ENCODE measurements at regions not wholly inside any gene's neighbourhood (a gene's known extent, or its start where the extent isn't known, plus 50 kb on each side); places are given as distances from the start of the nearest gene placed in this dataset.

- no peaks in the 10 kb centered on the region for H3K27me3 ChIP-seq (ENCODE audit: low read length)
- H3K36me3 ChIP-seq (ENCODE audit: insufficient read depth, low read length): no peaks in the 10 kb centered on the region
- H3K9me2 ChIP-seq (replicated peaks; ENCODE audit: insufficient read depth, low read length): no peaks in the 10 kb centered on the region
- H2AFZ ChIP-seq (ENCODE audit: low read length): no peak overlapping the region
- H3K4me1 ChIP-seq (ENCODE audit: low read length): no peaks in the 10 kb centered on the region
- no peak for DNase-seq
- no peak overlapping the region for H3K4me3 ChIP-seq (ENCODE audit: low read length)
- H3K9ac ChIP-seq (ENCODE audit: low read length): no peak overlapping the region
- H4K20me1 ChIP-seq (ENCODE audit: insufficient read depth, low read depth, low read length): no peaks in the 10 kb centered on the region
- no peaks in the 10 kb centered on the region for H3K79me2 ChIP-seq (ENCODE audit: low read length)
- no peak overlapping the region for H3K27ac ChIP-seq (ENCODE audit: low read length)
- H3K4me2 ChIP-seq (ENCODE audit: low read depth, low read length, poor library complexity, severe bottlenecking): no peak overlapping the region
- H3K9me3 ChIP-seq (ENCODE audit: low read length): peaks cover 19% of the 10 kb centered on the region
Observed at GRCh38 chr2:52512760-52513159, 1254.8 kb upstream of the CHAC2 start.

GRCh38 chr2:52510432-52510831, 1257.2 kb upstream of the CHAC2 start:
- peaks cover 19% of the 10 kb centered on the region for H3K9me3 ChIP-seq (ENCODE audit: low read length)
- H3K4me2 ChIP-seq (ENCODE audit: low read depth, low read length, poor library complexity, severe bottlenecking): no peak overlapping the region
- H3K79me2 ChIP-seq (ENCODE audit: low read length): no peaks in the 10 kb centered on the region
- no peaks in the 10 kb centered on the region for H3K36me3 ChIP-seq (ENCODE audit: insufficient read depth, low read length)
- H3K27ac ChIP-seq (ENCODE audit: low read length): no peak overlapping the region
- no peak overlapping the region for H3K9ac ChIP-seq (ENCODE audit: low read length)
- no peaks in the 10 kb centered on the region for H3K4me1 ChIP-seq (ENCODE audit: low read length)
- no peaks in the 10 kb centered on the region for H3K27me3 ChIP-seq (ENCODE audit: low read length)
- H3K9me2 ChIP-seq (replicated peaks; ENCODE audit: insufficient read depth, low read length): no peaks in the 10 kb centered on the region
- H4K20me1 ChIP-seq (ENCODE audit: insufficient read depth, low read depth, low read length): no peaks in the 10 kb centered on the region
- H2AFZ ChIP-seq (ENCODE audit: low read length): no peak overlapping the region
- no peak for DNase-seq
- no peak overlapping the region for H3K4me3 ChIP-seq (ENCODE audit: low read length)

- no peaks in the 10 kb centered on the region for H3K79me2 ChIP-seq (ENCODE audit: low read length)
- H3K4me3 ChIP-seq (ENCODE audit: low read length): no peak overlapping the region
- H3K9ac ChIP-seq (ENCODE audit: low read length): no peak overlapping the region
- no peaks in the 10 kb centered on the region for H3K4me1 ChIP-seq (ENCODE audit: low read length)
- H3K27me3 ChIP-seq (ENCODE audit: low read length): no peaks in the 10 kb centered on the region
- H3K4me2 ChIP-seq (ENCODE audit: low read depth, low read length, poor library complexity, severe bottlenecking): no peak overlapping the region
- H3K27ac ChIP-seq (ENCODE audit: low read length): no peak overlapping the region
- no peaks in the 10 kb centered on the region for H4K20me1 ChIP-seq (ENCODE audit: insufficient read depth, low read depth, low read length)
- no peaks in the 10 kb centered on the region; the same call in 1 of the 2 replicates for H3K9me3 ChIP-seq (ENCODE audit: low read length)
- no peaks in the 10 kb centered on the region for H3K9me2 ChIP-seq (replicated peaks; ENCODE audit: insufficient read depth, low read length)
- no peaks in the 10 kb centered on the region for H3K36me3 ChIP-seq (ENCODE audit: insufficient read depth, low read length)
- no peak for DNase-seq
- no peak overlapping the region for H2AFZ ChIP-seq (ENCODE audit: low read length)
Observed at GRCh38 chr2:52502476-52502860, 1265.1 kb upstream of the CHAC2 start.

- no peak overlapping the region for H3K4me3 ChIP-seq (ENCODE audit: low read length)
- H3K27me3 ChIP-seq (ENCODE audit: low read length): no peaks in the 10 kb centered on the region
- H3K79me2 ChIP-seq (ENCODE audit: low read length): no peaks in the 10 kb centered on the region
- DNase-seq: no peak
- no peaks in the 10 kb centered on the region for H4K20me1 ChIP-seq (ENCODE audit: insufficient read depth, low read depth, low read length)
- no peak overlapping the region for H3K9ac ChIP-seq (ENCODE audit: low read length)
- H3K27ac ChIP-seq (ENCODE audit: low read length): no peak overlapping the region
- no peak overlapping the region for H3K4me2 ChIP-seq (ENCODE audit: low read depth, low read length, poor library complexity, severe bottlenecking)
- H3K36me3 ChIP-seq (ENCODE audit: insufficient read depth, low read length): no peaks in the 10 kb centered on the region
- no peaks in the 10 kb centered on the region for H3K9me2 ChIP-seq (replicated peaks; ENCODE audit: insufficient read depth, low read length)
- H2AFZ ChIP-seq (ENCODE audit: low read length): no peak overlapping the region
- H3K4me1 ChIP-seq (ENCODE audit: low read length): no peaks in the 10 kb centered on the region
- H3K9me3 ChIP-seq (ENCODE audit: low read length): no peaks in the 10 kb centered on the region; the same call in 1 of the 2 replicates
Observed at GRCh38 chr2:52501715-52502475, 1265.7 kb upstream of the CHAC2 start.

GRCh38 chr2:52500561-52500960, 1267.0 kb upstream of the CHAC2 start:
- DNase-seq: no peak
- no peaks in the 10 kb centered on the region for H4K20me1 ChIP-seq (ENCODE audit: insufficient read depth, low read depth, low read length)

GRCh38 chr2:52498077-52498750, 1269.4 kb upstream of the CHAC2 start:
- Histone ChIP-seq H3K79me2 (ENCODE audit: low read length) (no peaks in the 10 kb centered on the region), H3K4me2 (ENCODE audit: low read depth, low read length, poor library complexity, severe bottlenecking) (no peak overlapping the region), H3K27me3 (ENCODE audit: low read length) (no peaks in the 10 kb centered on the region), H3K36me3 (ENCODE audit: insufficient read depth, low read length) (no peaks in the 10 kb centered on the region), H3K4me3 (ENCODE audit: low read length) (no peak overlapping the region), H4K20me1 (ENCODE audit: insufficient read depth, low read depth, low read length) (no peaks in the 10 kb centered on the region), H3K4me1 (ENCODE audit: low read length) (no peaks in the 10 kb centered on the region), H3K9ac (ENCODE audit: low read length) (no peak overlapping the region), H2AFZ (ENCODE audit: low read length) (no peak overlapping the region), H3K9me2 (replicated peaks; ENCODE audit: insufficient read depth, low read length) (no peaks in the 10 kb centered on the region), H3K27ac (ENCODE audit: low read length) (no peak overlapping the region), H3K9me3 (ENCODE audit: low read length) (peaks cover under 1% of the 10 kb centered on the region; the same call in 1 of the 2 replicates)
- DNase-seq: no peak

More at GRCh38 chr2:52500561-52500960, 1267.0 kb upstream of the CHAC2 start:
- Histone ChIP-seq H3K79me2 (ENCODE audit: low read length) (no peaks in the 10 kb centered on the region), H3K4me2 (ENCODE audit: low read depth, low read length, poor library complexity, severe bottlenecking) (no peak overlapping the region), H3K9me3 (ENCODE audit: low read length) (no peaks in the 10 kb centered on the region; the same call in 1 of the 2 replicates), H3K4me1 (ENCODE audit: low read length) (no peaks in the 10 kb centered on the region), H3K9me2 (replicated peaks; ENCODE audit: insufficient read depth, low read length) (no peaks in the 10 kb centered on the region), H3K27ac (ENCODE audit: low read length) (no peak overlapping the region), H3K4me3 (ENCODE audit: low read length) (no peak overlapping the region), H3K27me3 (ENCODE audit: low read length) (no peaks in the 10 kb centered on the region), H3K9ac (ENCODE audit: low read length) (no peak overlapping the region), H2AFZ (ENCODE audit: low read length) (no peak overlapping the region), H3K36me3 (ENCODE audit: insufficient read depth, low read length) (no peaks in the 10 kb centered on the region)

- peaks cover 3% of the 10 kb centered on the region; the same call in 1 of the 2 replicates for H3K9me3 ChIP-seq (ENCODE audit: low read length)
- no peak overlapping the region for H3K9ac ChIP-seq (ENCODE audit: low read length)
- H3K79me2 ChIP-seq (ENCODE audit: low read length): no peaks in the 10 kb centered on the region
- H3K27ac ChIP-seq (ENCODE audit: low read length): no peak overlapping the region
- H3K4me3 ChIP-seq (ENCODE audit: low read length): no peak overlapping the region
- H3K9me2 ChIP-seq (replicated peaks; ENCODE audit: insufficient read depth, low read length): no peaks in the 10 kb centered on the region
- no peak overlapping the region for H3K4me2 ChIP-seq (ENCODE audit: low read depth, low read length, poor library complexity, severe bottlenecking)
- DNase-seq: no peak
- H3K36me3 ChIP-seq (ENCODE audit: insufficient read depth, low read length): no peaks in the 10 kb centered on the region
- H3K4me1 ChIP-seq (ENCODE audit: low read length): no peaks in the 10 kb centered on the region
- no peaks in the 10 kb centered on the region for H3K27me3 ChIP-seq (ENCODE audit: low read length)
- no peaks in the 10 kb centered on the region for H4K20me1 ChIP-seq (ENCODE audit: insufficient read depth, low read depth, low read length)
- no peak overlapping the region for H2AFZ ChIP-seq (ENCODE audit: low read length)
Observed at GRCh38 chr2:52495816-52496215, 1271.8 kb upstream of the CHAC2 start.

GRCh38 chr2:52477166-52477565, 1290.4 kb upstream of the CHAC2 start:
- Histone ChIP-seq H3K9ac (ENCODE audit: low read length) (no peak overlapping the region), H4K20me1 (ENCODE audit: insufficient read depth, low read depth, low read length) (no peaks in the 10 kb centered on the region), H3K4me2 (ENCODE audit: low read depth, low read length, poor library complexity, severe bottlenecking) (no peak overlapping the region), H3K4me3 (ENCODE audit: low read length) (no peak overlapping the region), H2AFZ (ENCODE audit: low read length) (no peak overlapping the region), H3K36me3 (ENCODE audit: insufficient read depth, low read length) (no peaks in the 10 kb centered on the region), H3K27me3 (ENCODE audit: low read length) (no peaks in the 10 kb centered on the region), H3K9me3 (ENCODE audit: low read length) (peaks cover 4% of the 10 kb centered on the region), H3K27ac (ENCODE audit: low read length) (no peak overlapping the region), H3K9me2 (replicated peaks; ENCODE audit: insufficient read depth, low read length) (no peaks in the 10 kb centered on the region), H3K4me1 (ENCODE audit: low read length) (no peaks in the 10 kb centered on the region), H3K79me2 (ENCODE audit: low read length) (no peaks in the 10 kb centered on the region)
- no peak for DNase-seq

All from Karpas-422 (cell line).